Lung (tissue), 11 donors: ENCODE measurements at regions not wholly inside any gene's neighbourhood (a gene's known extent, or its start where the extent isn't known, plus 50 kb on each side); places are given as distances from the start of the nearest gene placed in this dataset.
A peak's percentile ranks its signal among the peaks of the same experiment; 100 is the strongest.

Experiments used
- ATAC-seq: fragments of 200-7000 bp; cut with Tn5 transposase; one replicate; pipeline ENCODE4 v1.9.1; 2020; ENCODE audit warnings: moderate number of reproducible peaks; ENCODE audit not compliant: insufficient read depth, low FRiP score
- DNase-seq, 3 donors: peaks; one replicate each; pipeline ENCODE4 v3.0.0-alpha.2; 2013 to 2017
- H3K27ac ChIP-seq, 2 donors: one replicate each; pipeline ENCODE4 v1.5.1; 2013; ENCODE audit warnings: mild to moderate bottlenecking in 2 of 2, moderate library complexity in 2 of 2, control low read depth in 1 of 2, inconsistent platforms in 1 of 2, low read depth in 1 of 2, low read length in 1 of 2
- H3K27me3 ChIP-seq, 3 donors: one replicate each; pipeline ENCODE4 v1.5.1; 2013; ENCODE audit warnings: low read length in 2 of 3; ENCODE audit not compliant: control insufficient read depth in 3 of 3, insufficient read depth in 3 of 3
- H3K36me3 ChIP-seq, 4 donors: one replicate each; pipeline ENCODE4 v1.5.1; 2013; ENCODE audit warnings: low read length in 4 of 4, mild to moderate bottlenecking in 1 of 4, moderate library complexity in 1 of 4; ENCODE audit not compliant: control insufficient read depth in 4 of 4, insufficient read depth in 4 of 4
- H3K4me1 ChIP-seq, 5 donors: one replicate each; pipeline ENCODE4 v1.5.1; 2013; ENCODE audit warnings: low read length in 5 of 5, mild to moderate bottlenecking in 2 of 5, moderate library complexity in 1 of 5; ENCODE audit not compliant: control insufficient read depth in 5 of 5, insufficient read depth in 5 of 5
- H3K4me3 ChIP-seq: one replicate; pipeline ENCODE4 v1.5.1; 2013; ENCODE audit warnings: mild to moderate bottlenecking, control low read depth, moderate library complexity
- H3K9ac ChIP-seq, 2 donors: one replicate each; pipeline ENCODE4 v1.5.1; 2013; ENCODE audit warnings: low read length in 2 of 2, control low read depth in 1 of 2; ENCODE audit not compliant: insufficient read depth in 1 of 2
- H3K9me3 ChIP-seq, 4 donors: one replicate each; pipeline ENCODE4 v1.5.1; 2013; ENCODE audit warnings: low read length in 3 of 4, mild to moderate bottlenecking in 1 of 4, moderate library complexity in 1 of 4; ENCODE audit not compliant: control insufficient read depth in 4 of 4, insufficient read depth in 3 of 4
- CTCF ChIP-seq: IDR thresholded peaks from 2 replicates; pipeline ENCODE4 v1.5.1; 2012; ENCODE audit warnings: mild to moderate bottlenecking; ENCODE audit errors: control extremely low read depth, extremely low read depth
- WGBS, 2 donors: extraction: QIAGEN DNeasy Blood & Tissue Kit; methylation state at CpG; one replicate each; pipeline ENCODE4 v1.1.7; 2013; 5-methylcytosine and 5-hydroxymethylcytosine counted together
- donor health status: control.
- donor health status: control.
- donor health status: Bipolar disorder and iron deficiency.
- donor health status: healthy.
- donor health status: DM: yes; HTN: yes; CAD: no.

GRCh38 chr11:116460156-116460920 is 312.4 kb downstream of the BUD13 start:
- peaks cover 0 to 3% (median 0%) of the 10 kb centered on the region in 4 donors for H3K9me3 ChIP-seq
- H3K9ac ChIP-seq: no peak overlapping the region
- no peaks in the 10 kb centered on the region for H3K36me3 ChIP-seq
- H3K27me3 ChIP-seq: no peaks in the 10 kb centered on the region
- H3K4me1 ChIP-seq: no peaks in the 10 kb centered on the region
- DNase-seq: peak in 1 of 3 donors; percentile 32
- WGBS, 2 donors: 70 to 77% methylated on average over 3 of the region's 3 CpGs
- no peak for TF ChIP-seq CTCF
- no peak overlapping the region for H3K27ac ChIP-seq
- no peak for ATAC-seq
- H3K4me3 ChIP-seq: no peak overlapping the region

GRCh38 chr11:116459185-116460045 is 313.4 kb downstream of the BUD13 start:
- ATAC-seq: no peak
- Histone ChIP-seq H3K9ac (no peak overlapping the region), H3K9me3 (peaks cover 0 to 3% (median 0%) of the 10 kb centered on the region in 4 donors), H3K4me3 (no peak overlapping the region), H3K27me3 (no peaks in the 10 kb centered on the region), H3K36me3 (no peaks in the 10 kb centered on the region), H3K4me1 (no peaks in the 10 kb centered on the region), H3K27ac (no peak overlapping the region)
- TF ChIP-seq CTCF: no peak
- no peak for DNase-seq
- WGBS, 2 donors: 69 to 76% methylated on average over 13 of the region's 13 CpGs

GRCh38 chr11:116458546-116458945 is 314.2 kb downstream of the BUD13 start:
- no peak overlapping the region for H3K4me3 ChIP-seq
- no peak for TF ChIP-seq CTCF
- ATAC-seq (no peak), DNase-seq (no peak)
- no peaks in the 10 kb centered on the region for H3K36me3 ChIP-seq
- WGBS, 2 donors: 75% methylated on average over 4 of the region's 4 CpGs
- H3K27ac ChIP-seq: no peak overlapping the region
- peaks cover 0 to 3% (median 0%) of the 10 kb centered on the region in 5 donors for H3K4me1 ChIP-seq
- peaks cover 0 to 3% (median 0%) of the 10 kb centered on the region in 4 donors for H3K9me3 ChIP-seq
- no peaks in the 10 kb centered on the region for H3K27me3 ChIP-seq
- H3K9ac ChIP-seq: no peak overlapping the region
